ENCODE measurements at regions not wholly inside any gene's neighbourhood (a gene's known extent, or its start where the extent isn't known, plus 50 kb on each side); places are given as distances from the start of the nearest gene placed in this dataset.

DNA sequence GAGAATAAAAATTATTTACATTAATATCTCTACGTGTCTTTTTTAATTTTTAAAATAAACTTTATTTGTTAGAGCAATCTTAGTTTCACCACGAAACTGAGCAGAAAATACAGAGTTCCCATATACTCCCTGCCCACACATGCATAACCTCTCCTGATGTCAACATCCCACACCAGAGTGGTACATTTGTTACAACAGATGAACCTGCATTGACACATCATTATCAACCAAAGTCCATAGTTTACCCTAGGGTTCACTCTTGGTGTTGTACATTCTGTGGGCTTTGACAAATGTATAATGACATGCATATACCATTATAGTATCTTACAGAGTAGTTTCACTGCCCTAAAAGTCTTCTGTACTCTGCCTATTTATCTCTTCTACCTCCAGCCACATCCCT, 110.6 kb upstream of the OTUD4 start:
- Histone ChIP-seq H2AFZ (ENCODE audit: low read depth, low read length) (no peak overlapping the region), H3K36me3 (ENCODE audit: control insufficient read depth in 2 of 2, extremely low read depth in 1 of 2, insufficient read depth in 2 of 2, low read length in 2 of 2) (no peaks in the 10 kb centered on the region), H4K20me1 (replicated peaks; ENCODE audit: control insufficient read depth, extremely low read depth, insufficient read depth, low read length) (no peaks in the 10 kb centered on the region), H3K4me1 (ENCODE audit: control insufficient read depth, extremely low read depth, insufficient read depth, low read length) (peaks cover 11% of the 10 kb centered on the region), H3K79me2 (ENCODE audit: control insufficient read depth, insufficient read depth, low read length) (no peaks in the 10 kb centered on the region), H3K9me3 (replicated peaks; ENCODE audit: control insufficient read depth, insufficient read depth, low read length) (no peaks in the 10 kb centered on the region), H3K27ac (ENCODE audit: insufficient read depth, low read depth, low read length) (no peak overlapping the region), H3K9me1 (replicated peaks; ENCODE audit: control insufficient read depth, extremely low read depth, insufficient read depth, low read length) (no peaks in the 10 kb centered on the region), H3K4me3 (replicated peaks in 1 of 3; ENCODE audit: insufficient read depth in 1 of 3, low read depth in 1 of 3, low read length in 3 of 3) (no peak overlapping the region), H3K27me3 (ENCODE audit: control insufficient read depth in 2 of 2, insufficient read depth in 2 of 2, low read length in 2 of 2) (no peaks in the 10 kb centered on the region), H3K4me2 (ENCODE audit: insufficient read depth, low read length) (no peak overlapping the region), H3K9ac (replicated peaks; ENCODE audit: extremely low read depth, insufficient read depth, low read length) (no peak overlapping the region)
- POLR2A ChIA-PET, result no interaction called here
- TF ChIP-seq JUN (IDR thresholded peaks at IDR 0.05; ENCODE audit: borderline replicate concordance, insufficient read depth, insufficient read length, low read depth) (no peak), GATA2 (IDR thresholded peaks at IDR 0.05; ENCODE audit: insufficient read depth, insufficient read length, low read depth, low read length) (no peak), MYC (IDR thresholded peaks at IDR 0.05; ENCODE audit: low read depth, low read length) (no peak), FOS (IDR thresholded peaks at IDR 0.05; ENCODE audit: borderline replicate concordance, insufficient read depth, low read length) (no peak), POLR2AphosphoS5 (IDR thresholded peaks at IDR 0.05; ENCODE audit: insufficient read depth, low read depth, low read length) (no peak), POLR2A (IDR thresholded peaks at IDR 0.05; ENCODE audit: low read depth, low read length) (no peak), EZH2 (IDR thresholded peaks at IDR 0.05; ENCODE audit: borderline replicate concordance, low read depth, low read length, severe bottlenecking) (no peak)
- TF ChIP-seq, protein P1, sequence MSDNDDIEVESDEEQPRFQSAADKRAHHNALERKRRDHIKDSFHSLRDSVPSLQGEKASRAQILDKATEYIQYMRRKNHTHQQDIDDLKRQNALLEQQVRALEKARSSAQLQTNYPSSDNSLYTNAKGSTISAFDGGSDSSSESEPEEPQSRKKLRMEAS (IDR thresholded peaks at IDR 0.05; ENCODE audit: insufficient read depth, insufficient read length), result no peak
- TF ChIP-seq, protein P2, sequence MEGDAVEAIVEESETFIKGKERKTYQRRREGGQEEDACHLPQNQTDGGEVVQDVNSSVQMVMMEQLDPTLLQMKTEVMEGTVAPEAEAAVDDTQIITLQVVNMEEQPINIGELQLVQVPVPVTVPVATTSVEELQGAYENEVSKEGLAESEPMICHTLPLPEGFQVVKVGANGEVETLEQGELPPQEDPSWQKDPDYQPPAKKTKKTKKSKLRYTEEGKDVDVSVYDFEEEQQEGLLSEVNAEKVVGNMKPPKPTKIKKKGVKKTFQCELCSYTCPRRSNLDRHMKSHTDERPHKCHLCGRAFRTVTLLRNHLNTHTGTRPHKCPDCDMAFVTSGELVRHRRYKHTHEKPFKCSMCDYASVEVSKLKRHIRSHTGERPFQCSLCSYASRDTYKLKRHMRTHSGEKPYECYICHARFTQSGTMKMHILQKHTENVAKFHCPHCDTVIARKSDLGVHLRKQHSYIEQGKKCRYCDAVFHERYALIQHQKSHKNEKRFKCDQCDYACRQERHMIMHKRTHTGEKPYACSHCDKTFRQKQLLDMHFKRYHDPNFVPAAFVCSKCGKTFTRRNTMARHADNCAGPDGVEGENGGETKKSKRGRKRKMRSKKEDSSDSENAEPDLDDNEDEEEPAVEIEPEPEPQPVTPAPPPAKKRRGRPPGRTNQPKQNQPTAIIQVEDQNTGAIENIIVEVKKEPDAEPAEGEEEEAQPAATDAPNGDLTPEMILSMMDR (IDR thresholded peaks at IDR 0.05; ENCODE audit: extremely low read depth in 1 of 2, insufficient read depth in 1 of 2, low read depth in 1 of 2, low read length in 2 of 2), result no peak
- no TSS peak for BruUV-seq (replicated peaks)
- dilution Hi-C loops (cut with MboI; ENCODE audit: extremely low pct_ligation_motif_present, low sequenced_read_pairs), result no loop called here
- intact Hi-C loops (cut with micrococcal nuclease), result no loop called here
- DNase-seq (ENCODE audit: low read depth, low spot score) (no peak), FAIRE-seq (no peak)
- CTCF ChIA-PET, result no interaction called here

Measured in endothelial cell of umbilical vein (primary cell).